GM19351 (cell line): ENCODE measurements at regions not wholly inside any gene's neighbourhood (a gene's known extent, or its start where the extent isn't known, plus 50 kb on each side); places are given as distances from the start of the nearest gene placed in this dataset.

Experiments
- ATAC-seq: cut with Tn5 transposase; IDR thresholded peaks from one replicate; pipeline ENCODE4 v1.9.1; 2021; ENCODE audit warnings: mild to moderate bottlenecking, moderate library complexity; ENCODE audit not compliant: unreplicated experiment

DNA sequence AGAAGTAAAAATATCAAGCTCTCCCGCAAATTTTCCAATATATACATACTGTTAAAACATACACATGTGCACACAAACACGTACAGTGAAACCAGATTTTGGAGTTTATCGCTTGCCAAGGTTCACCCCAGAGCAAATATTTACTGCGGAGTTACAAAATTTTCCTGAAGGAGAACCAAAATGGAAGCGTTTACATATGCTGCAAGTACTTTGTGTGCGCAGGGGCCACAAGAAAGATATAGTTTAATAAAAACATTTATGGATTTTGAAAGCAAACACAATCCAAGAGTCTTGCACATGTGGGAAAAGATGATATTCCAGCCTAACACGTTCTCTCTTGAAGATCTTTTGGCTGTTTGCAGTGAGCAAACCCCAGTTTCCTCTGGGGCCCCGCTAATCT lies 301.3 kb upstream of the NFE2L3 start:
- ATAC-seq, result no peak

DNA sequence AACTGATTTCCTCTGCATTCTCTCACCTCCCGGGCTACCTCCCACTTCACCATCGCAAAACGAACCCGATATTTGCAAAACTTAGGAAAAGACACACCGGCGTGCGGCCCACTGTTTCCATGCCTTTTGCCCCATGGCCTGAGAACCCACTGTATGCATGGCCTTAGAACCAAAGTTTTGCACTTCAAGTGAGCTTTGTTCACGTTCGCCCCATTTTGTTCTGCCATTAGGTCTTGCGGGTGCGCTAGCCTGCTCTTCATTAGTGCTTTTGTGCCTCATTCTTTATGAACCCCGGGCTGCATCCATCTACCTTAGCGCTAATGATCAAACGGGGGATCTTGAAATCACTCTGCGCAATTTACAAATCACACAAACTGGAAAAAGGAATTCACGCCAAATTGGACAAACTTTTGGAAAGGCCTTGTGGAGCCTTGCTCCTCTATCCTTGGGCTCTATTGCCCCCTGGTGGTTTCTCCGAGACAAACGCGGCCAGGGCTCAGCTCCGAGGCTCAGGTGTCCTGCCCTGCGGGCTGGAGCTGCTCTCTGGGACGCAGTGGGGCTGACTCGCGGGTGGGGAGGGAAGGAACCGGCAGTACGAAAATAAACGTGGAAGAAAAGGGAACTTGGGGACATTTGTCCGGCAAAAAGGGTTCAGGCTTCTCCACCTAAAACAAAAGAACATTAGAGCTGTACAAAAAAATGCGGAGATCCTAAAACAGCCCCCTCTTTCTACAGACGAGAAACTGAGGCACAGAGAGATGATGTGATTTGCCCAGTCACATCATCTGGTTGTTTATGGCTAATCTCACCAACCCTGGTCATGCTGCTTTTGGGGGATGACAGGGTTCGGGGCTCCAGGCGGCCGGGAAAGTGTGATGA lies 300.4 kb upstream of the NFE2L3 start:
- ATAC-seq, result no peak

DNA sequence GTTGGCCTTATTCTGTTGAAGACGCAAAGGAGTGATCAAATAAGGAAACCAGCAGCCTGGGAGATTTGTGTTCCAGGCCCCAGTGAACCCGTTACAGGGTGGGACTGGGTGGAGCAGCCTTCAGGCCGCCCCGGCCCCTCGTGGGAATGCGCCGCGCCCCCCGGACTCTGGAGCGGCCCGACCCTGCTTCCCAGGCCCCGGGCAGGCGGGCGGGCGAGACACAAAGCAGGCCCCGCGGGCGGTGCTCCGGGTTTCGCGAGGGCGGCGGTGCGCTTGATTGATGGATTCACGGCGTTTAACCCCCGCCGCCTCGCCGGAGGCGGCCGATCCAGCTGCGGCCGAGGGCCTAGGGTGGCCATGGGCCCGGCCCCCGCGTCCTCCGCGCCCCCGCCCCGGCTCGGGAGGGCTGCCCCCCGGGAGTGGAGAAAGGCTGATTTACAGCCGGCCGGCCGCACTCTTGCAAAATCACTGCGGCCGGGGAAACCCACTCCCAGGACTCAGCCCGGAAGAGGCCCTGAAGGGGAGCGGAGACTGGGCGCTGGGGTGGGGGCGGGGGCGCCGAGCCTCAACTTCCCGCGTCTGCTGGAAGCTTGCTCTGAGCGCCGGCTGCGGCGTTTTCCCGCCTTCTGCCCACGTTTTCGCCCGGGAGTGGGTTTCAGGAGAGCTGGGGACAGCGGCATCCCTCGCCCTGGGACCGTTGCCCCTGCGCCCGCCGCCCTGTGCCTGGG lies 299.6 kb upstream of the NFE2L3 start:
- no peak for ATAC-seq

DNA sequence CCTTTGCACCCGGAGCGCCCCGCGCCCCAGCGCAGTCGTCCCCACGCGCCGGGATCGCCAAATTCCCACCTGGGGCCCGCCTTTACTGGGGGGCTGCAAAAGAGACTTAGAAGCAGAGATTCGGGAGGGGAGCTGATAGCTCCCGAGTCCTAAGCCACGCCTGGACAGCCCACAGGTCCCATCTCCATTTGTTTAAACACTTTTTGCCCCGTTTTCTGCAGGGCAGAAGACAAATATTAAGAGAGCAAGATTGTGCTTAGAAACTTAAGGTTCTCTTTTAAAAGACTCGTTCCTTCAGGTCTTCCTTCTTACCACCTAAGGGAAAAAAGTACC lies 299.1 kb upstream of the NFE2L3 start:
- ATAC-seq, result no peak

DNA sequence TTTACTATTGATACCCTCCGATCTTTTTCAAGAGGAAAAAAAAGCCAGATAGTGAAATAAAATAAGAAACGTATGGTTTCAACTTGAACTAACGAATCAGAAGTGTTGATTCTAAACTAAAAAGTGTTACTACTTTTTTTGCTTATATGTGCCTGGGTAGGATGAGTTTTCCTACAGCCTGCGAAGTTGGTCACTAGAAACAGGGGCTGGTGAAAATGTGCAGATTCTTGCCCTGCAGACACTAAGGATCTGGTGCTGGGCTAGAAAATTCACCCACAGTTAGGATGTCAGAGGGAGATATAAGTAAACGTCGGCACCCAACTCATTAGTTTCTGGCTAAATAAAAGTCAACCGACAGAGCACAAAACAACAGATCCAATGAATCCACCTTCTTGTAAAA lies 298.7 kb upstream of the NFE2L3 start:
- no peak for ATAC-seq

DNA sequence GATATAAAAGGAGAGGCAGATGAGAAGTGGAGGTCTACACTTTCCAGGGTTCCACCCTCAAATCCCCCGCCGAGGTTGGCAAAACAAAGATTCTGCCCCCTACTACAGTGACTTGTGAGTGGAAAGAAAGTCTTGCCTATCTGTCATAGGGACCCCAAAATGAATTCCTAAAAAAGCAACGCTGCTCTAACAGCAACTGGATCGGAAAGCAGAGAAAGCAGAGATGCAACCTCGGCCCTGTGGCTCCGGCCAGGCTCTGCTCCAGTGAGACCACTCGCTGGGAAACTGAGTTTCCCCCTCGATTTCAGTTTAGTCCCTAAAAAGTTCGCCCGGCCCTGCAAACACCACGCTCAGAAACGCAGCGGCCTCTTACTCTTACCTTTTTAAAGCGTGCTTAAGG lies 297.9 kb upstream of the NFE2L3 start:
- ATAC-seq, result no peak

DNA sequence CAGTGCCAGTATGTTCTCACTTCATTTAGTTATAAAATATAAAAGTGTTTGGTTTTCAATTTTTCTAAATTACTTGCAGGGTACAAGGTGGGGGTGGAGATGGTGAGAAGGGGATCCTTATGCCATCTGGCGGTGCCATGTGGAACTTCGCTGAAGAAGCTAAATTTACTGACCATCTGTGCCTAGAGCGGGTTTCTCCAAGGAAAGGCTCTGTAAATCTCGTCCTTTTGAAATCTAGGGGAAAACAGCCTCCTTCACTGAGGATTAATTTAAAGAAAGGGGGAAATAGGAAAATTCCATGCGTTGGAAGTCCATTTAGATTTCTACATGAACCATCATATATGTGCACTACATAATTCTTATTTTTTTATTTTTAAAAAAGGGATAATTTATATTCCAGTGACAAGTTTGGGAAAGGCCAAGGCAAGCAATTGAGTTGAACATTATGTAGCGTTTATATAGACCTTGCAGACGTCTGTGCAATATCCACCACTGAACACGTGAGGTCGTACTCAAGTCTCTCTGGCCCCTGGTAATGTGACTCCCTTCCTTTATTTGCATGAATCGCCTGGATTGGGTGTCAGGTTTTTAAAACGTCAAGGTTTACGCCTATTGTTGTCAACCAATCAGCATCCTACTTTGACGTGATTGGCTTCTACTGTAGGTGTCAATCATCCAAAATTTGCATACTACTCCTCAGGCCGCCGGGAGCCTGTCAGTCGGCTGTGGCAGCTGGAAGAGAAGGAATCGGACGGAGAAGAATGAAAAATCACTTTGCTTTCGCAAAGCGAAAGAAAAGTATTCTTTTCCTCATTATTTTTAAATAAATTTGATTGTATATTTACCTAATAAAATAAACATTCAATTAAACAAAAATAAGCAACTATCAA lies 297.1 kb upstream of the NFE2L3 start:
- peak; percentile 26 for ATAC-seq

DNA sequence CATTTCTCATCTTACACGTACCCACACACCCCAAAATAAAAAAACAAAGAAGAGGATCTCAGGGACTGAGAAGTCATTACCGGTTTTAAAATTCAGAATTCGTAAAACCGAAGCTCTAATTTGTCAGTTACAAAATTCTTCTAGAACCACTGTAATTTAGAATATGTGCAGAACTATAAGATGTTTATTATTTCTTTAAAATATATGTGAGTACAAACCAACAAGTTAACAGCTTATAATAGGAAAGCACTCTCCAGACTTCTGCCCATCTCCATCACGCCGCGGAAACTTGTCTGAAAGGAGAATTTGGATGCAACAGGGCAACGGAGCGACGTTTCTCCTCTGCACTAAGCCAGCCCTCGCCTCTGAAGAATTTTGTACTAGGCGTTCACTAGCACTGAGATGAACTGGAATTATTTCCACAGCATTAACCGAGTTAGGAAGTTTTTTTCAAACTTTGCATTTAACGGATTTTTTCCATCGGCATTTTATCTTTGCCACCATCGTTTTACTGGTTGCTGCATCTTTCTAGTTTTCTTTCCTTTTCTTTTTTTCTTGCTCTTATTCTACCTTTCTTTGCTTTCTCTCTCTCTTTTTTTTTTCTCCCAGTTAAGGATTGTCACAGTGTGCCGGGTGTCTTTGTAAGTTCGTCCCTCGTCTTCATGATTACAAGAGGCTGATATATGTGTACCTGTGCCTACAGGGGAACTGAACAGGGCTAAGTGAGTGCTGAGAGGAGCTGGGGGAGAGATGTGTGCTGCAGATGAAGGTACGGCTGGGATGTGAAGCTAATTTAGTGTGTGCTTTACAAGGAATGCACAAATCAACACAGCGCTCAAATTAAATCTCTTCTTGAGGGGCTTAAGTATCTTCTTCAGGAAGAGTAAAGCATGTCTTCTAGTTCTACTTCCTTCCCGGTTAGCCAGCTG lies 295.9 kb upstream of the NFE2L3 start:
- ATAC-seq, result no peak

DNA sequence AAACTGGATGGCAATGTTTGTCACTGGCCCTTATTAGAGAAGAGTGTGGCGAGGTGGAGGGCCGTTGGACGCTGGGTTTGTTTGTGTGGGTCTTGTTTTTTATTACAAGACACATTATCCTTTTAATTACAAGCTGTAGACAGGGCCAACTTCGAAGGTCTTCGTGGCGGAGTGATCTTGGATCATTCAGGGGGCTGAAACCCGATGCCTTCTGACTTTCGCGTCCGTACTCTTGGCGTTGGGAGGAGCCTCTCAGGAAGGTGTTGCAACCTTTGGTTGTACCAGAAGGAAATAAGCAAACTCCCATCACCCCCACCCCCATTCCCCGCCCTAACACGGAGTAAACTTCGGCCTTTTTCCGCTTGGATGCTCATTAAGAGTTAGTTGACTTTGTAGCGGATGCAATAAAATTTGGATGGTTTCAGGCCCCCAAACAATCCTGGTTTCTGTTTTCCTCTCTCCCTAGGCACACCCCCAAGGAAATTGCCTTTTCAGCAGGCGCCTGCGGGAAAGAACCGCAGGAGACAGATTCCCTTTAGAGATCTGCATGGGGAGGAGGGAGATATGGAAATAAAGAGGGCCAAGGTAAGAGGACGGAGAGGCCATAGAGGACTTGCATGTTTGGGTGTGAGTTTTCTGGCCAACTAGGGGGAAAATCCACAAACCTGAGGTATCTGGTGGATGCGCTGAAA lies 294.5 kb upstream of the NFE2L3 start:
- ATAC-seq, result no peak

DNA sequence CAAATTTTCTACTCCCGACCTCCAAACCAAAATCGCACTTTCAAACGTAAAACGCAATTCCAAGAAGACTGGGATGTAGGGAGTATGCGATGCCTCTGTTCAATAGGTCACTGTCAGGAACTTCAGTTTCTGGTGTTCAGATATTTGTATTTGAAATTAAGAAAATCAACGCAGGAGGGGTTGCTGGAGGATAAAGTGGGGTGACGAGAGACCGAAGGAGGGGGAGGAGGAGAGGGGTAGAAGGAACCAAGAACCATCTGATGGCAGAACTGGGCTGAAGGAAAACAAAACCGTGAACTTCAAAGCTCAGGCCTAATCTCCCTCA lies 293.8 kb upstream of the NFE2L3 start:
- ATAC-seq, result no peak

DNA sequence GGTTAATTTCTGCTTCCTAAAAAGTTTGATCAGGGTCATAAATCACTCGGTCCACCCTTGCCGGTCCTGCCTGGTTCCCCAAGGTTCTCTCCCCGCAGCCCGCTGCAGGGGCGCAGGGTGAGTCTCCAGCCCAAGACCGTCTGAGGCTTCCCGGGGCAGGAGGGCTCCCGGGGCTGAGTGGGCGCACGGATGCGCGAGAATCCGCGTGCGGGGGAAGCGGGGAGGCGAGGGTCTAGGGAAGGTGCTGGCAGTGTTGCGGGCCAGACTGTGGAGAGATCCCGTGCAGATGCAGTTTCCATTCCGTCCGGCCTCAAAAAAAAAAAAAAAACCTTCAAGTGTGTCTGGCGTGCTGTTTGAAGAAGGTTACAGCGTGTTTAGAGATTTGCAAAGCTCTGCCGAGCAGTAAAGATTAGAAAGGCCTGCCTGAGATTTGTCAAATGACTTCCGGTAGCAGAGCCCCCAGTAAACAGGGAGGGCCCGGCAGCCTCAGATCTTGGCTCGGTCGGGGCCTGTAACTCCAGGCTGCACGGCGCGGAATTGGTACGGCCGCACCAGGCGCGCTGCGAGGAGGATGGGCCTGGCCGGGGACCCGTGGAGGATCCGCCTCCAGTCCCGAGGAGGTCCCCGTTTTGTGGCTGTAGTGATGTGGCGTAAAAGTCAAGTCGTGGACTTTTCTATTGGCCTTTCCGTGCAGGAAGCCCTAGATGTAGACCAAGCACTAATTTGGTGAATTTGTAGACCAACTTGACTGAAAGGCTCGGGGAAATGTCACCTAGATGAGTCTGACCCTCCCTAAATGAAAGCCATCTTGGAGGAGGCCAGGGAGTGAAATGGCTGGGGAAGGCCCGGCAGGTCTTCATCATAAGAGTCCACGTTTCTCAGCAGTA lies 293.2 kb upstream of the NFE2L3 start:
- no peak for ATAC-seq

DNA sequence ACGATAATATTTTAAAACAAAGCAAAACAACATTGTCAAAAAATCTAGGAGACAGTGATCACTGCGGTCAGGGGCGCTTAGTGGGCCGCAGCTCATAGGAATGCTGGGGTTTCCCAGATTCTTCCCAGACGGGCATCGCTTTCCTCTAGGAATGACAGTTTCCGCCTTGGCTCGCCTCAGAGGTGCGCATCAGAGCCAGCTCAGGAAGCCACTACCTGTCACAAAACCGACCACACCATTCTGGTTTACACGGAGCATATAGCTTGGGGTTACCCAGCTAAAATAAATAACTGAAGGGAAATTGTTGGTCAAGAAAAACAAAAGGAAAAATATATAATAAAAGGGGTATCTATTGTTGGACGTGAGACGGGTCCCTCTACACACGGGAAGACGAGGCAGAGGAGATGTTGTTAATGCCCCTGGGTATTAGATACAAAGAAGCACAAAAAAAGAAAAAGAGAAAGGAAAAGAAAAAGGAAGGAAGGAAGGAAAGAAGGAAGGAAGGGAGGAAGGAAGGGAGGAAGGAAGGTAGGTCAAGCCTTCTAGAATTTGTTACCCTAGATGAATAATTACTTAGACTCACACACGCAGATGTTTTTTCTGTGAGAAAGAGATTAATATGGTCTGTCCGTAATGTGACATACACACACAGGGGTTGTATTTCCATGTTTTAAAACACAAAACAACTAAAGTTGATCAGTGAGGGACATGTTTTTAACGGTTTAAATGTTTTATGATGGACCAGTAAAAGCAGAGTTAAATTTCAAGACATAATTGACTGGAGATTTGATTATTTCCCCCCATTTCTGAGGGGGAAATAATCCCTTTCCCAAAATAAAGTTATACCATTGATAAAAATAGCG lies 292.4 kb upstream of the NFE2L3 start:
- no peak for ATAC-seq

DNA sequence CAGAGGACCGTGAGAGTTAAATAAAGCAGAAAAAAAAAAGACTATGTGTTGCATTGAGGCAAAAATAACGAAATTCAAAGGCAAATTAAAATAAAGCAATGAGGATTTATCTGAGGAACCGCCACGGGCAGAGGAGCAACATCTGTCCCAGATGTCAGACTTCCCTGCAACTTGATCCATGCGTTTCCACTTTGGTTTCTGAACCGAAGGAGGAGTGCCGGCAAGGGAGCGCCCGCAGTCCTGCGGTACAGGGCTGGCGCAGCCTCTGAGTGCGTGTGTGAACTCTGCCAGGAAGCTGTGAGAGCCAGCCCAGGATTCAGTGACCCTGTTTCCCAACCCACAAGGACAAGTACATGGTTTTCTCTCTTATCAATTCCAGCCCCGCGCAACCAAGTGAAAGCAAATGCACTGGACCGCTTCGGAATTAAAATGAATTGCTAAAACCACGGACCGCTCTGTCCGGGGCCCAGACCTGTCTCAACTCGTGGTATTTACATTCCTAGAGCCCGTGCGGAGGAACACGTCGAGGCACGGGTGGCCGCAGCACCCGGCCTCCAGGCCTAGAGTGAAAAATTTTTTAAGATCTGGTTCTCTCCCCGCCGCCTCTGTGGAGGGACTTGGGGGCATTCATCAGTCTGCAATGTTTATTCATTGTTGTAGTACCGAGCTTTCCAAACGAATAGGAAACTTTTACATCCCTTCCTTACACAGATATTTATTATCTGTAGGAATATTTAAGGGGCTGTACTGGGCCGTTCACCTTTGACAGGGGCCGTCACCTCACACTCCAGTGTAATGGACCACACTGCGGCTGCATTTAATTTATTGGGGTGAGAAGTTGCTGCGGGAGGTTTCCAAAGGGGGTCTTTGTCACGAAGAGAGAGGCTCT lies 291.5 kb upstream of the NFE2L3 start:
- ATAC-seq, result no peak

DNA sequence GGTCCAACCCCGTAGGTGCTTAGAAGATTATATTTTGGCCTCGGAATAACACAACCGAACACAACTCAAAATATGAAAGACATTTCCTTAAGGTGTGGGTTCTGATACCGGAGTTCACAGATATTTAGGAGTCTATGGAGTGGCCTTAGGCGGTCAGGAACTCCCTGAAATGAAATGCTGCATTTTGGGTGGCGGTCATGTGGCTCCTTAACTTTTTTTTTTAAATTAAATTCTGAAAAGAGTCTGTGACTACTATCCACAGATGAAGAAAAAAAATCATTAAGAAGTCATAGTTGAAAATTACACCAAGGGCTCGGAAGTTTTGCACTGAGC lies 290.9 kb upstream of the NFE2L3 start:
- ATAC-seq, result no peak

DNA sequence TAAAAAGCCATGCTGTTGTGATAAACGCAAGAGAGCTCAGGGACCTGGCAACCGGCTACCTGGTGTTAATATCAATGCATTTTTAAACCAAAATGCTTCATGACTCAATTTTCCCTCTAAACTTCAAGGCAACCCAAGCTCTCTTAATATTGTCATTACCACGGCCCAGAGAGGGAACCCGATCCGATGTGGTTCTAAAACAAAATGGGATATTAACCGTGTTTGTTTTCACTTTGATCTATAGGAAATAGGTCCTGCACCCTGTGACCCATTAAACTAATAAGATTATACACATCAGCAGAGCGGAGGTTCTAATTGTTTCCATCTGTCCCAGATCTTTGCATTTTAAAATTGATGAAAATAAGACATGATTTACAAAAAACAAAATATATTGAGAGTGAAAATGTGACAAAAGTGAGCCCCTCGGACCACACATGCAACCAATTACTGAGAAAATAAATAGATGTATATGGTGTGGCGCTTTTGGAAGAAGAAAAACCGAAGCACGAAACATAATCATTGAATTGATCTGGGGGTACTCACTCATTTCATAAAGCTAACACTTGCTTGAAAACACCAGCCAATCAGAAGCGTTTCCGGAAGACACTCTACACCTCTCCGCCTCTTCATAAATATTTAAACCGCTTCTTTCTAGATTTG lies 290.3 kb upstream of the NFE2L3 start:
- ATAC-seq, result no peak

DNA sequence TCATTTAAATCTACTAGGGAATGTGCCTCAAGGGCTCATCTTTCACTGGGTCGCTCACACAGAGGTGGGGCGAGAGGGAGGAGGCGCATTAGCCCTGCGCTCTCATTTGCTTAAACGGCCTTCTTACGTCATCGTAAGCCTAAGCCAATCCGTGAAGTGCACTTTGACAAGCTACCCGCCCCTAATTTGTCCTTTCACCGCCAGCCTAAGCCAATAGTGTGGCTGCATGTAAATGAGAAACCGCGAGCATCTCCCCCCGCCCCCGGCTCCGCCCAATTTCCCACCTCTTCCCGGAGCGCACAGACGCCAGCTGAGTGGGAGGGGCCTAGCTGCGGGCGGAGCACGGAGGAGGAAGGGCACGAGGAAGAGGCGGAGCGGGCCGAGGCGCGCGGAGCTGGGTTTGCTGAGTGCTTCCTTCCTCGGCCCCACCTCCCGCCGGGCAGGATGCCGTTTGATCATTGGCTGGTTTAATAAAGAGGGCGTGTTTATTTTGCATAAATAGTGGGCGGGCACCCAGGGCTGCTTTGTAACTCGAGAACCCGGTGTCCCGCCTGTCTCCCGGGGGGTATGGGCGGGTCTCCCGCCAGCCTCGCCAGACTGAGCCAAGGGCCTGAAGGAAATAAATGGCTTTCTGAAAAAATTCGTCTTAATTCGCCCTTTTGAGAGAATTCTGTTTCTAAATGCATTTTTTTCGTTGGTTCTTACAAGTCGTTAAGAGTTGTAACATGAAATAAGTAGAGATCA lies 289.6 kb upstream of the NFE2L3 start:
- peak; percentile 92 for ATAC-seq
